HepG2 (cell line): ENCODE measurements at regions not wholly inside any gene's neighbourhood (a gene's known extent, or its start where the extent isn't known, plus 50 kb on each side); places are given as distances from the start of the nearest gene placed in this dataset.

Source experiments
- ATAC-seq: fragments of 200-7000 bp; cut with Tn5 transposase; 3 replicates; pipeline ENCODE4 v1.9.1; 2020; ENCODE audit warnings: mild to moderate bottlenecking, moderate library complexity
- BruUV-seq: library from RNA; stranded (reverse); fragments of 400-500 nt; replicated peaks from 2 replicates; lab custom pipeline; 2021; lab: Mats Ljungman, UMichigan
- CTCF ChIA-PET: fragments of 300-600 bp; formaldehyde crosslinking; extraction: SDS; loops from one replicate; lab custom pipeline; 2021; ENCODE audit warnings: low total read pairs, inconsistent platforms, low intra/inter-chr PET ratio; lab: Yijun Ruan, JAX
- POLR2A ChIA-PET: fragments of 350-600 bp; sonication (Branson Sonifier 250); formaldehyde crosslinking; loops from one replicate; lab custom pipeline; 2020; ENCODE audit warnings: antibody characterized with exemption, inconsistent platforms; lab: Yijun Ruan, JAX
- DNase-seq: peaks from one replicate; pipeline ENCODE4 v3.0.0-alpha.2; 2015; ENCODE audit warnings: low spot score
- FAIRE-seq: peaks from 3 replicates; lab custom pipeline; 2011; peaks lifted over from hg19 to GRCh38; lab: Jason Lieb, UNC
- H2AFZ ChIP-seq: one replicate; pipeline ENCODE4 v1.6.1; 2011; ENCODE audit warnings: low read length, inconsistent platforms
- H3K27ac ChIP-seq: fragments of 300-600 bp; 3 replicates; pipeline ENCODE4 v1.8.0; 2011; ENCODE audit warnings: mixed run types, mild to moderate bottlenecking, mixed read lengths, low read length, inconsistent platforms; ENCODE audit not compliant: insufficient read depth; ENCODE audit errors: extremely low read length
- H3K27me3 ChIP-seq, 2 experiments: fragments of 200-600 bp in 1 of 2; 2 replicates in 1 of 2; 3 replicates in 1 of 2; pipeline versions ENCODE4 v1.6.0 to v1.8.0; 2011; ENCODE audit warnings: low read length in 2 of 2, mild to moderate bottlenecking in 2 of 2, moderate library complexity in 2 of 2, inconsistent platforms in 1 of 2; ENCODE audit not compliant: insufficient read depth in 2 of 2, control insufficient read depth in 1 of 2
- H3K36me3 ChIP-seq, 2 experiments: fragments of 200-600 bp in 1 of 2; replicated peaks in 1 of 2; 2 replicates in 1 of 2; 3 replicates in 1 of 2; pipeline versions ENCODE4 v1.5.1 to v1.8.0; 2011; ENCODE audit warnings: low read length in 2 of 2, inconsistent platforms in 1 of 2; ENCODE audit not compliant: insufficient read depth in 2 of 2, control insufficient read depth in 1 of 2
- H3K4me1 ChIP-seq: 2 replicates; pipeline ENCODE4 v1.5.1; 2012; ENCODE audit warnings: low read length, inconsistent platforms; ENCODE audit not compliant: insufficient read depth
- H3K4me2 ChIP-seq: 2 replicates; pipeline ENCODE4 v1.6.0; 2011; ENCODE audit warnings: low read depth, low read length, inconsistent platforms
- H3K4me3 ChIP-seq, 3 experiments: fragments of 200-600 bp in 1 of 3; sonication (generic), shearing (Covaris generic) in 1 of 3; replicated peaks in 1 of 3; 2 replicates each; pipeline ENCODE4 v1.5.1; 2011 to 2016; ENCODE audit warnings: low read length in 3 of 3, inconsistent platforms in 2 of 3, low read depth in 2 of 3, mild to moderate bottlenecking in 2 of 3, control low read depth in 1 of 3, mixed read lengths in 1 of 3; ENCODE audit not compliant: insufficient read depth in 1 of 3
- H3K79me2 ChIP-seq: one replicate; pipeline ENCODE4 v1.6.1; 2011; ENCODE audit warnings: low read length, inconsistent platforms; ENCODE audit not compliant: insufficient read depth
- H3K9ac ChIP-seq: 2 replicates; pipeline ENCODE4 v1.6.0; 2011; ENCODE audit warnings: mild to moderate bottlenecking, low read depth, low read length, inconsistent platforms; ENCODE audit not compliant: insufficient read depth
- H3K9me3 ChIP-seq: 2 replicates; pipeline ENCODE4 v1.5.1; 2012; ENCODE audit warnings: mild to moderate bottlenecking, low read length
- H4K20me1 ChIP-seq: 2 replicates; pipeline ENCODE4 v1.6.0; 2011; ENCODE audit warnings: inconsistent platforms, mild to moderate bottlenecking, low read length, moderate library complexity; ENCODE audit not compliant: insufficient read depth
- ATF7 ChIP-seq, 2 experiments: fragments of 450-650 bp in 1 of 2; sonication (generic) in 1 of 2; formaldehyde crosslinking in 1 of 2; IDR thresholded peaks; 2 replicates each; pipeline versions ENCODE4 v1.4.0 to v1.6.1; 2016 to 2020; ENCODE audit warnings: antibody characterized with exemption in 1 of 2, mild to moderate bottlenecking in 1 of 2, missing genetic modification reagents in 1 of 2
- CREB1 ChIP-seq, 2 experiments: fragments of 450-650 bp in 1 of 2; IDR thresholded peaks; 2 replicates each; pipeline ENCODE4 v1.6.1; 2016 to 2017; ENCODE audit warnings: control low read depth in 1 of 2, mild to moderate bottlenecking in 1 of 2, missing compliant biosample characterization in 1 of 2, missing genetic modification characterization in 1 of 2
- GLI4 ChIP-seq: sonication (generic); formaldehyde crosslinking; IDR thresholded peaks from 2 replicates; pipeline ENCODE4 v1.5.1; 2020; ENCODE audit warnings: missing genetic modification reagents, mild to moderate bottlenecking, moderate library complexity, borderline replicate concordance
- MEIS1 ChIP-seq: sonication (generic); formaldehyde crosslinking; IDR thresholded peaks from 2 replicates; pipeline ENCODE4 v1.9.0; 2021; ENCODE audit warnings: mild to moderate bottlenecking, missing genetic modification reagents, moderate library complexity, borderline replicate concordance
- PAWR ChIP-seq: sonication (generic); formaldehyde crosslinking; IDR thresholded peaks from 2 replicates; pipeline ENCODE4 v1.4.0; 2020; ENCODE audit warnings: missing genetic modification reagents, mild to moderate bottlenecking, borderline replicate concordance
- RORA ChIP-seq: sonication (generic); formaldehyde crosslinking; IDR thresholded peaks from 2 replicates; pipeline ENCODE4 v1.5.0; 2020; ENCODE audit warnings: mild to moderate bottlenecking, missing genetic modification reagents, moderate library complexity
- SNRNP70 ChIP-seq: fragments of 200-400 bp; formaldehyde crosslinking; IDR thresholded peaks from 2 replicates; pipeline ENCODE4 v1.6.1; 2017; ENCODE audit warnings: mild to moderate bottlenecking, low read depth, low read length, moderate library complexity
- ZNF432 ChIP-seq: sonication (generic); formaldehyde crosslinking; IDR thresholded peaks from 2 replicates; pipeline ENCODE4 v1.5.0; 2020; ENCODE audit warnings: missing genetic modification reagents, mild to moderate bottlenecking, borderline replicate concordance
- WGBS: methylation state at CpG from one replicate; pipeline ENCODE4 v1.1.6; 2017; ENCODE audit warnings: low lambda C conversion rate; 5-methylcytosine and 5-hydroxymethylcytosine counted together
- in situ Hi-C: cut with HindIII; loops from 2 replicates; pipeline ENCODE4 v1.10.0; 2017; ENCODE audit warnings: low pct_unique_long_range_greater_than_20kb; ENCODE audit not compliant: extremely low pct_ligation_motif_present
- intact Hi-C: fragments of 100-400 bp; cut with micrococcal nuclease; formaldehyde crosslinking; loops from one replicate; pipeline ENCODE4 v1.10.0; 2022; ENCODE audit not compliant: unreplicated experiment
- TF ChIP-seq, protein P1 (sequence below): sonication (generic); formaldehyde crosslinking; IDR thresholded peaks from 2 replicates; pipeline ENCODE4; 2020; ENCODE audit warnings: missing genetic modification reagents, mild to moderate bottlenecking, borderline replicate concordance
- TF ChIP-seq, protein P2 (sequence below): sonication (generic); formaldehyde crosslinking; IDR thresholded peaks from 2 replicates; pipeline ENCODE4 v1.4.0; 2020; ENCODE audit warnings: mild to moderate bottlenecking, low read depth, missing genetic modification reagents
- TF ChIP-seq, protein P3 (sequence below): IDR thresholded peaks from 2 replicates; pipeline ENCODE4 v1.6.1; 2016; ENCODE audit warnings: missing genetic modification reagents, missing compliant biosample characterization
- TF ChIP-seq, protein P4 (sequence below): sonication (generic); formaldehyde crosslinking; IDR thresholded peaks from 2 replicates; pipeline ENCODE4 v1.5.0; 2020; ENCODE audit warnings: mild to moderate bottlenecking, missing genetic modification reagents

DNA sequence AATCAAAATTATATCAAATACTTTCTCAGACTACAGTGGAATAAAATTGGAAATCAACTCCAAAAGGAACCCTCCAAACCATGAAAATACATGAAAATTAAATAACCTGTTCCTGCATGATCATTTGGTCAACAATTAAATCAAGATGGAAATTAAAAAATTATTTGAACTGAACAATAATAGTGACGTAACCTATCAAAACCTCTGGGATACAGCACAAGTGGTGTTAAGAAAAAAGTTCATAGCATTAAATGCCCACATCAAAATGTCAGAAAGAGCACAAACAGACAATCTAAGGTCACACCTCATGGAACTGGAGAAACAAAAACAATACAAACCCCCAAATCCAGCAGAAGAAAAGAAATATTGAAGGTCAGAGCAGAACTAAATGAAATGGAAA lies 1460.7 kb downstream of the OLFM4 start:
- Histone ChIP-seq H3K9ac (no peak overlapping the region), H2AFZ (no peak overlapping the region), H3K4me3 (no peak overlapping the region), H3K4me1 (no peaks in the 10 kb centered on the region), H3K9me3 (peaks cover 77% of the 10 kb centered on the region), H3K36me3 (no peaks in the 10 kb centered on the region), H3K79me2 (no peaks in the 10 kb centered on the region), H4K20me1 (no peaks in the 10 kb centered on the region), H3K27ac (no peak overlapping the region), H3K4me2 (no peak overlapping the region), H3K27me3 (no peaks in the 10 kb centered on the region)
- CTCF ChIA-PET = no interaction called here
- intact Hi-C loops = no loop called here
- FAIRE-seq = no peak
- POLR2A ChIA-PET = no interaction called here
- DNase-seq = no peak
- WGBS = 12% methylated on average over 1 of the region's 1 CpG
- BruUV-seq = no TSS peak
- ATAC-seq = no peak
- in situ Hi-C loops = no loop called here
- TF ChIP-seq RORA (CRISPR knock-in tag) (no peak), GLI4 (CRISPR knock-in tag) (no peak), ZNF432 (CRISPR knock-in tag) (no peak), SNRNP70 (no peak), PAWR (CRISPR knock-in tag) (no peak), MEIS1 (CRISPR knock-in tag) (no peak), CREB1 (IDR thresholded peaks at IDR 0.05) (0 out of 2 replicates have a peak, but pooled peaks have one; percentile 15), CREB1 (CRISPR knock-in tag; IDR thresholded peaks at IDR 0.05) (no peak), ATF7 (IDR thresholded peaks at IDR 0.05) (peak; percentile 92), ATF7 (CRISPR knock-in tag; IDR thresholded peaks at IDR 0.05) (no peak)
- TF ChIP-seq, protein P1, sequence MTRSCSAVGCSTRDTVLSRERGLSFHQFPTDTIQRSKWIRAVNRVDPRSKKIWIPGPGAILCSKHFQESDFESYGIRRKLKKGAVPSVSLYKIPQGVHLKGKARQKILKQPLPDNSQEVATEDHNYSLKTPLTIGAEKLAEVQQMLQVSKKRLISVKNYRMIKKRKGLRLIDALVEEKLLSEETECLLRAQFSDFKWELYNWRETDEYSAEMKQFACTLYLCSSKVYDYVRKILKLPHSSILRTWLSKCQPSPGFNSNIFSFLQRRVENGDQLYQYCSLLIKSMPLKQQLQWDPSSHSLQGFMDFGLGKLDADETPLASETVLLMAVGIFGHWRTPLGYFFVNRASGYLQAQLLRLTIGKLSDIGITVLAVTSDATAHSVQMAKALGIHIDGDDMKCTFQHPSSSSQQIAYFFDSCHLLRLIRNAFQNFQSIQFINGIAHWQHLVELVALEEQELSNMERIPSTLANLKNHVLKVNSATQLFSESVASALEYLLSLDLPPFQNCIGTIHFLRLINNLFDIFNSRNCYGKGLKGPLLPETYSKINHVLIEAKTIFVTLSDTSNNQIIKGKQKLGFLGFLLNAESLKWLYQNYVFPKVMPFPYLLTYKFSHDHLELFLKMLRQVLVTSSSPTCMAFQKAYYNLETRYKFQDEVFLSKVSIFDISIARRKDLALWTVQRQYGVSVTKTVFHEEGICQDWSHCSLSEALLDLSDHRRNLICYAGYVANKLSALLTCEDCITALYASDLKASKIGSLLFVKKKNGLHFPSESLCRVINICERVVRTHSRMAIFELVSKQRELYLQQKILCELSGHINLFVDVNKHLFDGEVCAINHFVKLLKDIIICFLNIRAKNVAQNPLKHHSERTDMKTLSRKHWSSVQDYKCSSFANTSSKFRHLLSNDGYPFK = no peak
- TF ChIP-seq, protein P2, sequence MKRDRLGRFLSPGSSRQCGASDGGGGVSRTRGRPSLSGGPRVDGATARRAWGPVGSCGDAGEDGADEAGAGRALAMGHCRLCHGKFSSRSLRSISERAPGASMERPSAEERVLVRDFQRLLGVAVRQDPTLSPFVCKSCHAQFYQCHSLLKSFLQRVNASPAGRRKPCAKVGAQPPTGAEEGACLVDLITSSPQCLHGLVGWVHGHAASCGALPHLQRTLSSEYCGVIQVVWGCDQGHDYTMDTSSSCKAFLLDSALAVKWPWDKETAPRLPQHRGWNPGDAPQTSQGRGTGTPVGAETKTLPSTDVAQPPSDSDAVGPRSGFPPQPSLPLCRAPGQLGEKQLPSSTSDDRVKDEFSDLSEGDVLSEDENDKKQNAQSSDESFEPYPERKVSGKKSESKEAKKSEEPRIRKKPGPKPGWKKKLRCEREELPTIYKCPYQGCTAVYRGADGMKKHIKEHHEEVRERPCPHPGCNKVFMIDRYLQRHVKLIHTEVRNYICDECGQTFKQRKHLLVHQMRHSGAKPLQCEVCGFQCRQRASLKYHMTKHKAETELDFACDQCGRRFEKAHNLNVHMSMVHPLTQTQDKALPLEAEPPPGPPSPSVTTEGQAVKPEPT (CRISPR knock-in tag) = no peak
- TF ChIP-seq, protein P3, sequence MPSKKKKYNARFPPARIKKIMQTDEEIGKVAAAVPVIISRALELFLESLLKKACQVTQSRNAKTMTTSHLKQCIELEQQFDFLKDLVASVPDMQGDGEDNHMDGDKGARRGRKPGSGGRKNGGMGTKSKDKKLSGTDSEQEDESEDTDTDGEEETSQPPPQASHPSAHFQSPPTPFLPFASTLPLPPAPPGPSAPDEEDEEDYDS (CRISPR knock-in tag) = no peak
- TF ChIP-seq, protein P4, sequence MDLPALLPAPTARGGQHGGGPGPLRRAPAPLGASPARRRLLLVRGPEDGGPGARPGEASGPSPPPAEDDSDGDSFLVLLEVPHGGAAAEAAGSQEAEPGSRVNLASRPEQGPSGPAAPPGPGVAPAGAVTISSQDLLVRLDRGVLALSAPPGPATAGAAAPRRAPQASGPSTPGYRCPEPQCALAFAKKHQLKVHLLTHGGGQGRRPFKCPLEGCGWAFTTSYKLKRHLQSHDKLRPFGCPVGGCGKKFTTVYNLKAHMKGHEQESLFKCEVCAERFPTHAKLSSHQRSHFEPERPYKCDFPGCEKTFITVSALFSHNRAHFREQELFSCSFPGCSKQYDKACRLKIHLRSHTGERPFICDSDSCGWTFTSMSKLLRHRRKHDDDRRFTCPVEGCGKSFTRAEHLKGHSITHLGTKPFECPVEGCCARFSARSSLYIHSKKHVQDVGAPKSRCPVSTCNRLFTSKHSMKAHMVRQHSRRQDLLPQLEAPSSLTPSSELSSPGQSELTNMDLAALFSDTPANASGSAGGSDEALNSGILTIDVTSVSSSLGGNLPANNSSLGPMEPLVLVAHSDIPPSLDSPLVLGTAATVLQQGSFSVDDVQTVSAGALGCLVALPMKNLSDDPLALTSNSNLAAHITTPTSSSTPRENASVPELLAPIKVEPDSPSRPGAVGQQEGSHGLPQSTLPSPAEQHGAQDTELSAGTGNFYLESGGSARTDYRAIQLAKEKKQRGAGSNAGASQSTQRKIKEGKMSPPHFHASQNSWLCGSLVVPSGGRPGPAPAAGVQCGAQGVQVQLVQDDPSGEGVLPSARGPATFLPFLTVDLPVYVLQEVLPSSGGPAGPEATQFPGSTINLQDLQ (CRISPR knock-in tag) = no peak
- TF ChIP-seq, all 625 proteins: peak for 2
